HG02885 (cell line): ENCODE measurements at regions not wholly inside any gene's neighbourhood (a gene's known extent, or its start where the extent isn't known, plus 50 kb on each side); places are given as distances from the start of the nearest gene placed in this dataset.

ENCODE experiments used
- ATAC-seq: cut with Tn5 transposase; IDR thresholded peaks from one replicate; pipeline ENCODE4 v1.9.1; 2021; ENCODE audit warnings: mild to moderate bottlenecking; ENCODE audit not compliant: unreplicated experiment, poor library complexity

DNA sequence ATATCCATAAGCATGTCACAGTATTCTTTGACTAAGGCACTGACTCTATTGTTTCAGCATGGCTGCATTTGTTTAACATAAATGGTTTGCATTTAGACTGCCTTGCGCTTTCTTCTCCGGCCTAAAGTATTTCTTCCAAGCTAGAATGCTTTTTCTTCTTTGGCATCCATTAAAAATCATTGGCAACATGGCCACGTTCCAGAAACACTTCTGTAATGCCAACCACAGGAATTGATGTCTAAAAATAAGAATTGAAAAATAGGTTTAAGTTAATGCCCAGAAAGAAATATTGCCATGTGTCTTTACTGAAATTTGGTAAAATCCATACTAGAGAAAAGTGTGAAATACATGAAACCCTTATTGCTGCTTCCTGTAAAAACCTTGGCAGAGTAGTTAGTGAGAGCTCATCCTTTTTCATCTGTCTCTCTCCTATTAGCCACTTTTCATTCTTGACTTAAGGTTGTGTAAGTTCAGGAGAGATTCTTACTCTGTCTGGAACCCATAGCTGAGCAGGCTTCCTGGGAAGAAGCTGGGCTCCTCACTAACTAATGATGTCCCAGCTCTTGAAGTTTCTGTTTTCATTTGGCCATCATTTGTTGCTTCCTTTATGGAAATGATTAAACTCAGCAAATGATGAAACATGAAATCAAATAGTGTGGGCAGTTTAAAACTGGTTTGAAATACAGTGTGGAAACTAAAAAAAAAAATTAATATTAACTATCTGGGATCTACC is 58.2 kb upstream of the RPS23 start:
- ATAC-seq: no peak

DNA sequence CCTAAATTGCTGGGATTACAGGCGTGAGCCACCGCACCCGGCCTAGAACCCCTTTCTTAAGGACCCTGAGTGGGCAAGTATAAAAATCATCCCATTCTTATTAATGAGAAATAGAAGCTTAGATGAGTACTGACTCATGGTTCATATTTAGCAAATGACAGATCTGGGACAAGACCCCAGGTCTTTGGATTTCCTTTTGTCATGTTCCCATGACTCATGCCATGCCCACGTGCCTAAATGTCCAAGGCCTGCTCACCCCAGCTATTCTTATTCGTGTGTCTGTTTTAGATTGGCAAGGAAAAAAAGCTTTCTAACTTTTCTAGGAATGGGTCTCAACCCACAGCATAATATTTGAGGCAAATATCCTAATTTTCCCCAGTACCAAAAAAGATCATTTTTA is 57.7 kb upstream of the RPS23 start:
- no peak for ATAC-seq

DNA sequence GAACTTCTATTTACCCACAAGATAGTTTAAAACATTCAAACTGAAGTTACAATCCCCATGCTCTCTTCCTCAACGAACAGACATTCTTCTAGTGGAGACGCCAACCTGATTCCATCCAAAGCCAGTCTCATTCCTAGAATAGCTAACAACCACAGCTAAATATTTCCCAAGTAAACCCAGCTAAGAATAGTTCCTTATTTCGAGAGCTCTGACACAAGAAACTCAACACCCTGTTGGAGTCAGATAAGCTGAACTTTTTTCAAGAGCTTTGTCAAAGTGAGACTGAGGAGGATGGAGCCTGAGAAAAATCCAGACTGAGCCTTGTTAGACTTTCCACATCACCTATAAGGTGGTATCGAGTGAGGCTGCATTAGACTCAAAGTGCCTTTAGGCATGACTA is 56.7 kb upstream of the RPS23 start:
- ATAC-seq: no peak

DNA sequence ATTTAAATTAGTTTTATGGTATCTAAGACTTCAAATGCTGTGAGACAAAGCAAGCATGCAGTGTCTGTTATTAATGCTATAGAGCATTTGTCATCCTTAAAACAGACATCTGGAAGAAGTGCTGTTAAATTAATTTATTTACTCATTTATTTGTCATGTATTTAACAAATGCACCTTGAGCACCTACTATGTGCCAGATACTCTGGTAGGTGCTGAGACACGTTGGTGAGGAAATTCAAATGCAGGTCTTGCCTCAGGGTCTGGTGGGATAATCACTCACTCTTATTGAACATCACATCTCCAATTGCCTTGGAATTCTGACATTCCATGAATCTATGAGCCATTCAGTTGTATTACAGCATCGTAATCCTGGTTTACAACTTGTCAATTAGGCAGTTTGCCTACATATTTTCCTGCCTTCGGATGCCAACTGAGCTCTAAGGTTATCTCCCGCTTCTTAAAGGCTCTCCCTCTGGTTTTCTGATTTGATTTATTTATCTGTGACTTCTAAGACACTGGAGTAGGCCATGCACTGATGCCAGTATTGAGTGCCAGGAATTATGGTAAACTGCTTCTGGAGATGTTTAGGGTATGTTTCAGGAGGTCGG is 56.0 kb upstream of the RPS23 start:
- ATAC-seq: no peak

DNA sequence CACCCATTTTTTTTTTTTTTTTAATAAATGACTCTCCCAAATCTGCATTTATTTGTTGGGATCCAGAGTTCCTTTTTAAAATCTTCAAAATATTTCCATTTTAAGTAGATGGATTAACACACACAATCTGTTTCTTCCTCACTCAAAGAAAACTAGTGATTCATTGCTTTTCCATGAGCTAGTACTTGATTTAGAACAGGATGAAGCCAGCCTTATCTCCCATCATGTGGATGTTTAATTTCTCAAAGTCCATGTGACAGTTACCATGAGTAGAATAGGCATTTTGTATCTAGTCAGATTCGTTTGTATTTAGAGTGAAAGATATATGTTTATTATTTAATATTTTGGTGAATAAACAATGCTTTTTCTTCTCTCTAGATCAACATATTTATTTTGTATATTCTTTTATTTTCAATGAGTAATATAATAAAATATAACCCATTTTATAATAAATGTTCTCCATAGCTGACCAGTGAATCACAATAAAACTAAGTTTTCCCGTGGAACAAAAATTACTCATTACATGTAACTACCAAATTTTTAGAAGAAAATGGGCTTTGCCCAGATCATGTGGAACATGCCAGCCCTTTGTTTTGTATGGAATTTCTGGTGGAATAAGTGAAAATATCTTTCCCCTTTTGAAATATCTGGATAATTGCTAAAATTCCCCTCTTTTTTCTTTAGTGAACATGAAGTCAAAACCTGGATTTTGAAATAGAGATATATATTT is 54.9 kb upstream of the RPS23 start:
- no peak for ATAC-seq

DNA sequence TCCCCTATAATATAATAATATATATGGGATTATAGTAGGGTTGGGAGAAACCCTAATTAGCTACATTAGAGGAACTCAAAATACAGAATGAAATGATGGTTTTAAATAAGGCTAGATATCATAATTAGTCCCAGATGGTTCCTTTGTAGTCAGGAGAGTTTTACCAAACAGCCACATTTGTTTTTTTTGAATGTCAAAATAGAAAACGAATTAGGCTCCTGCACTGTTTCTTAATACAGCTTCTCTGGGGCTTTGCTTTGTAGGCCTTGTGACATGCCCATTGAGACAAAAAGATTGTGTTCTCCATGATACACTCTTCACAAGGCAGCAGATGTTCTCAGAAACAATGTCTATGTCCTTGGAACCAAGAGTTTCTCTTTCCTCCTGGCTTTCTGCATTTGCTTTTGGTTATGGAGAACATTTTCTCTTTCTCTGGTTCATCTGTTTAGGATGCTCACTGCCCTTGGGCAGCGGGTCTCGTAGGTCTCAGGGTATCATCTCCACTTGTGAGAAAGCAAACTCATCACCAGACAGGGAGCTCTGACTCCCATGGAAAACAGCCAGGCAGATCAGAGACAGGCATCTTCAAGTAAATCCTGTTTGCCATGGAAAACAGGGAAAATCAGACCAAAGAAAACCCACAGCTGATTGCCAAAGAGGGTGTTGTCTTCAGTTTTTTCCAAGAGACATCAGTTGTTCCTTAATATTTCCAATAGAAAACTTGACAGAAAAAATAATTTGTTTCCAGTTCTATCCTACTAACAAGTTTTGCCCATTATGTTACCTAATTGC is 54.1 kb upstream of the RPS23 start:
- ATAC-seq: no peak

DNA sequence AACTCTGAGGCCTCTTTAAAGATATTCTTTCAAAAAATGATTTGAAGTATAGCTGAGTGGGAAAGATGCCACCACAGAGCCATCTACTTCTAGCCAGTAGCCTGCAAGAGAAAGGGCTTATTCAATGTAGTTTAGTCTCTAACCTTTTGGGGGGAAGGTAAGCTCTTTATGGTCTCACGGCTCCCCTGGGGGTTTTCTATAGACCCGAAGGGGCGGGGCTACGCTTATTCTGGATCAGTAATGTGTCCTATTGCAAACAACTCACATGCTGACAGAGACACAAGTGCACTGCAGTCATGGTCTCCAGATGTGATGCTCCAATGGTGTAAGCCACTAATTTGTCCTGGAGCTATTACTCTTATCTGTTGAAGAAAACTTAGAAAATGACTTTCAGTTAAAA is 53.4 kb upstream of the RPS23 start:
- ATAC-seq: no peak

DNA sequence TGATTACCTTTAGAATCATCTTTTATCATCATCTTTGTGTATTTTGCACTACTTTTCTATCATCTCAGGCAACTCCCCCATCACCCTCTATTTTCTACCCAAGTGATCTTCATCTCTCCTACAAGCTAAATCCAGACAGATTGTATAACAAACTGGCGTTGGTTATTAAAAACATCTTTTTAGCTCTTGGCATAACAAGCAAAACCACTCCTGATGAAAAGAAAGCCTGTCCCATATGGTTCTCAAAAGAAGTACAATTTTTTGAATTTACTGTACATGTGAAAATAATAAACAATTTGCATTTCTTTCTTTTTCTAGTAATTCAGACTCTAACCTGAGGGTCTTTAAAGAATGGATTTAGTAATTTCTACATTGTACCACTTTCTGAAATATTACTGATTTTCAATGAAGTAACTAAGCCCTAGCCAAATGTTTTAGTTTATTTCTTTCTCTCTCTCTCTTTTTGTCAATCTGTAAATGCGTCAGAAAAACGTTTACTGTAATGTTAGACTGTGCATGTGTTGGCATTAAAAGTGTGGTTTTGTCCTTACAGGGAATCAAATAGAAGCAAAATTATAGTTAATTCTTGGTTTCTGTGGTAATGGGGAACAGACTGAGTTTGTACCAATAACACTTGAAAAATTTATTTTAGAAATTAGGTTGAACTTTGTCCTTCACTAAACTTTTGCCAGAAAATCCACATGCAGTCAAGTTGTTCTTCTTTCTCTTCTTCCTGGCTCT is 52.5 kb upstream of the RPS23 start:
- ATAC-seq: no peak

DNA sequence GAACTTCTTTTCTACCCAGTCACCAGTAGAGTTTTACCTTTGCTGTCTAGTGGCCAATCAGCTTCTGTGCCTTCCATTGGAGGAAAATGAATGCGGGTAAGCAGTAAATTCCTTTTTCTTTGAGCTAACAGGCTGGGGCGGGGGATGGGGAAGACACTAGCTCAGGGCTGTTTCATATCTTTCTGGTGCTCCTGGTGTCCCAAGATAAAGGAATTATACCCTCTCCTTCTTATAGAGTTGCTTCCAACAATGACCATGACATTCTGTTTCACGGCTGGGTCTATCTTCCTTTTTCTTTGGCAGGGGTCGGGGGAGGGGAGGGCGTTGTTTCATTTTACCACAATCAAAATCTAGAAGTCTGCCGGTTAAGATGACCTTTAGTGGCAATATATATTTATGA is 51.2 kb upstream of the RPS23 start:
- ATAC-seq: no peak
